ENCODE measurements at regions not wholly inside any gene's neighbourhood (a gene's known extent, or its start where the extent isn't known, plus 50 kb on each side); places are given as distances from the start of the nearest gene placed in this dataset.

- TF ChIP-seq, protein P1, sequence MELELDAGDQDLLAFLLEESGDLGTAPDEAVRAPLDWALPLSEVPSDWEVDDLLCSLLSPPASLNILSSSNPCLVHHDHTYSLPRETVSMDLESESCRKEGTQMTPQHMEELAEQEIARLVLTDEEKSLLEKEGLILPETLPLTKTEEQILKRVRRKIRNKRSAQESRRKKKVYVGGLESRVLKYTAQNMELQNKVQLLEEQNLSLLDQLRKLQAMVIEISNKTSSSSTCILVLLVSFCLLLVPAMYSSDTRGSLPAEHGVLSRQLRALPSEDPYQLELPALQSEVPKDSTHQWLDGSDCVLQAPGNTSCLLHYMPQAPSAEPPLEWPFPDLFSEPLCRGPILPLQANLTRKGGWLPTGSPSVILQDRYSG (tag; conservative IDR thresholded peaks at IDR 0.05; ENCODE audit: low read depth) = no peak
- TF ChIP-seq, protein P2, sequence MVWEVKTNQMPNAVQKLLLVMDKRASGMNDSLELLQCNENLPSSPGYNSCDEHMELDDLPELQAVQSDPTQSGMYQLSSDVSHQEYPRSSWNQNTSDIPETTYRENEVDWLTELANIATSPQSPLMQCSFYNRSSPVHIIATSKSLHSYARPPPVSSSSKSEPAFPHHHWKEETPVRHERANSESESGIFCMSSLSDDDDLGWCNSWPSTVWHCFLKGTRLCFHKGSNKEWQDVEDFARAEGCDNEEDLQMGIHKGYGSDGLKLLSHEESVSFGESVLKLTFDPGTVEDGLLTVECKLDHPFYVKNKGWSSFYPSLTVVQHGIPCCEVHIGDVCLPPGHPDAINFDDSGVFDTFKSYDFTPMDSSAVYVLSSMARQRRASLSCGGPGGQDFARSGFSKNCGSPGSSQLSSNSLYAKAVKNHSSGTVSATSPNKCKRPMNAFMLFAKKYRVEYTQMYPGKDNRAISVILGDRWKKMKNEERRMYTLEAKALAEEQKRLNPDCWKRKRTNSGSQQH (CRISPR knock-in tag; IDR thresholded peaks at IDR 0.05) = no peak
- TF ChIP-seq ETV1 (tag; conservative IDR thresholded peaks at IDR 0.05; ENCODE audit: low read depth) (no peak; the same call in 1 of the 2 replicates), C11orf30 (IDR thresholded peaks at IDR 0.05; ENCODE audit: low read depth) (no peak), ZNF253 (CRISPR knock-in tag; conservative IDR thresholded peaks at IDR 0.05) (no peak), ZFP30 (CRISPR knock-in tag; IDR thresholded peaks at IDR 0.05; ENCODE audit: borderline replicate concordance) (no peak), SAFB (IDR thresholded peaks at IDR 0.05; ENCODE audit: borderline replicate concordance, low read depth, low read length) (no peak), MIER1 (IDR thresholded peaks at IDR 0.05; ENCODE audit: low read depth) (no peak), TFE3 (CRISPR knock-in tag; IDR thresholded peaks at IDR 0.05) (no peak), ZNF41 (CRISPR knock-in tag; conservative IDR thresholded peaks at IDR 0.05) (no peak), ZNF143 (CRISPR knock-in tag; IDR thresholded peaks at IDR 0.05) (no peak), EP400 (IDR thresholded peaks at IDR 0.05) (no peak; the same call in 1 of the 2 replicates), EWSR1 (IDR thresholded peaks at IDR 0.05; ENCODE audit: borderline replicate concordance, low read depth, partially characterized antibody) (no peak), NFE2 (IDR thresholded peaks at IDR 0.05; ENCODE audit: low read depth) (no peak; the same call in 1 of the 2 replicates)
- TF ChIP-seq, protein P3, sequence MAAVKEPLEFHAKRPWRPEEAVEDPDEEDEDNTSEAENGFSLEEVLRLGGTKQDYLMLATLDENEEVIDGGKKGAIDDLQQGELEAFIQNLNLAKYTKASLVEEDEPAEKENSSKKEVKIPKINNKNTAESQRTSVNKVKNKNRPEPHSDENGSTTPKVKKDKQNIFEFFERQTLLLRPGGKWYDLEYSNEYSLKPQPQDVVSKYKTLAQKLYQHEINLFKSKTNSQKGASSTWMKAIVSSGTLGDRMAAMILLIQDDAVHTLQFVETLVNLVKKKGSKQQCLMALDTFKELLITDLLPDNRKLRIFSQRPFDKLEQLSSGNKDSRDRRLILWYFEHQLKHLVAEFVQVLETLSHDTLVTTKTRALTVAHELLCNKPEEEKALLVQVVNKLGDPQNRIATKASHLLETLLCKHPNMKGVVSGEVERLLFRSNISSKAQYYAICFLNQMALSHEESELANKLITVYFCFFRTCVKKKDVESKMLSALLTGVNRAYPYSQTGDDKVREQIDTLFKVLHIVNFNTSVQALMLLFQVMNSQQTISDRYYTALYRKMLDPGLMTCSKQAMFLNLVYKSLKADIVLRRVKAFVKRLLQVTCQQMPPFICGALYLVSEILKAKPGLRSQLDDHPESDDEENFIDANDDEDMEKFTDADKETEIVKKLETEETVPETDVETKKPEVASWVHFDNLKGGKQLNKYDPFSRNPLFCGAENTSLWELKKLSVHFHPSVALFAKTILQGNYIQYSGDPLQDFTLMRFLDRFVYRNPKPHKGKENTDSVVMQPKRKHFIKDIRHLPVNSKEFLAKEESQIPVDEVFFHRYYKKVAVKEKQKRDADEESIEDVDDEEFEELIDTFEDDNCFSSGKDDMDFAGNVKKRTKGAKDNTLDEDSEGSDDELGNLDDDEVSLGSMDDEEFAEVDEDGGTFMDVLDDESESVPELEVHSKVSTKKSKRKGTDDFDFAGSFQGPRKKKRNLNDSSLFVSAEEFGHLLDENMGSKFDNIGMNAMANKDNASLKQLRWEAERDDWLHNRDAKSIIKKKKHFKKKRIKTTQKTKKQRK (IDR thresholded peaks at IDR 0.05; ENCODE audit: borderline replicate concordance, low read depth, low read length) = no peak
- TF ChIP-seq, protein P4, sequence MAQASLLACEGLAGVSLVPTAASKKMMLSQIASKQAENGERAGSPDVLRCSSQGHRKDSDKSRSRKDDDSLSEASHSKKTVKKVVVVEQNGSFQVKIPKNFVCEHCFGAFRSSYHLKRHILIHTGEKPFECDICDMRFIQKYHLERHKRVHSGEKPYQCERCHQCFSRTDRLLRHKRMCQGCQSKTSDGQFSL (CRISPR knock-in tag; IDR thresholded peaks at IDR 0.05) = no peak
- TF ChIP-seq, protein P4 (tag; IDR thresholded peaks at IDR 0.05) = no peak
- TF ChIP-seq, protein P5, sequence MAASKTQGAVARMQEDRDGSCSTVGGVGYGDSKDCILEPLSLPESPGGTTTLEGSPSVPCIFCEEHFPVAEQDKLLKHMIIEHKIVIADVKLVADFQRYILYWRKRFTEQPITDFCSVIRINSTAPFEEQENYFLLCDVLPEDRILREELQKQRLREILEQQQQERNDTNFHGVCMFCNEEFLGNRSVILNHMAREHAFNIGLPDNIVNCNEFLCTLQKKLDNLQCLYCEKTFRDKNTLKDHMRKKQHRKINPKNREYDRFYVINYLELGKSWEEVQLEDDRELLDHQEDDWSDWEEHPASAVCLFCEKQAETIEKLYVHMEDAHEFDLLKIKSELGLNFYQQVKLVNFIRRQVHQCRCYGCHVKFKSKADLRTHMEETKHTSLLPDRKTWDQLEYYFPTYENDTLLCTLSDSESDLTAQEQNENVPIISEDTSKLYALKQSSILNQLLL (CRISPR knock-in tag; IDR thresholded peaks at IDR 0.05; ENCODE audit: borderline replicate concordance) = no peak
Observed at GRCh38 chr20:22833851-22834250, 201.3 kb upstream of the SSTR4 start (continued).

All from K562 (cell line).